Activated CD4-positive, alpha-beta memory T cell treated with anti-CD3 and anti-CD28 coated beads, Interleukin-2, amount 10 ng/mL, durations not matched to agents 7 days and 5 days (primary cell): ENCODE measurements at regions not wholly inside any gene's neighbourhood (a gene's known extent, or its start where the extent isn't known, plus 50 kb on each side); places are given as distances from the start of the nearest gene placed in this dataset.
"Not testable (repeated sequence)": the region's sequence is repeated elsewhere in the genome, so short reads cannot be mapped to it uniquely, and the experiment has no call there.

ENCODE experiments used
- CTCF ChIA-PET: fragments of 350-600 bp; sonication (Branson Sonifier 250); formaldehyde crosslinking; loops from one replicate; lab custom pipeline; 2021; ENCODE audit warnings: antibody characterized with exemption, inconsistent platforms; lab: Charles Lee
- POLR2A ChIA-PET: fragments of 350-600 bp; sonication (Branson Sonifier 250); formaldehyde crosslinking; loops from one replicate; lab custom pipeline; 2021; ENCODE audit warnings: antibody characterized with exemption; lab: Charles Lee
- DNase-seq: peaks from one replicate; pipeline ENCODE4 v3.0.0-alpha.2; 2020
- H3K27ac Mint-ChIP-seq: one replicate; pipeline ENCODE4 v1.8.0; 2021; ENCODE audit warnings: mild to moderate bottlenecking, mixed read lengths
- H3K27me3 Mint-ChIP-seq: one replicate; pipeline ENCODE4 v1.8.0; 2021; ENCODE audit warnings: mixed read lengths
- H3K36me3 Mint-ChIP-seq: one replicate; pipeline ENCODE4 v1.8.0; 2021; ENCODE audit warnings: low read depth, mixed read lengths
- H3K4me1 Mint-ChIP-seq: one replicate; pipeline ENCODE4 v1.8.0; 2021; ENCODE audit warnings: mixed read lengths
- H3K4me3 Mint-ChIP-seq: one replicate; pipeline ENCODE4 v1.8.0; 2021; ENCODE audit warnings: mild to moderate bottlenecking, mixed read lengths
- H3K9me3 Mint-ChIP-seq: one replicate; pipeline ENCODE4 v1.8.0; 2021; ENCODE audit warnings: mixed read lengths

- DNase-seq, H3K9me3 Mint-ChIP-seq, H3K36me3 Mint-ChIP-seq, H3K27me3 Mint-ChIP-seq, CTCF ChIA-PET, H3K4me3 Mint-ChIP-seq, POLR2A ChIA-PET, H3K4me1 Mint-ChIP-seq, H3K27ac Mint-ChIP-seq: not testable (repeated sequence)
These were observed 5442.0 kb upstream of the TPTE start for GRCh38 chr21:5079361-5079760.

- CTCF ChIA-PET, H3K9me3 Mint-ChIP-seq: not testable (repeated sequence)
These were observed 5441.4 kb upstream of the TPTE start for GRCh38 chr21:5080015-5080414.

GRCh38 chr21:5084246-5084645 is 5437.1 kb upstream of the TPTE start:
- H3K4me1 Mint-ChIP-seq, DNase-seq, H3K27me3 Mint-ChIP-seq, H3K27ac Mint-ChIP-seq, POLR2A ChIA-PET, CTCF ChIA-PET, H3K4me3 Mint-ChIP-seq, H3K9me3 Mint-ChIP-seq, H3K36me3 Mint-ChIP-seq: not testable (repeated sequence)

More at GRCh38 chr21:5080015-5080414, 5441.4 kb upstream of the TPTE start:
- H3K36me3 Mint-ChIP-seq, H3K27ac Mint-ChIP-seq, DNase-seq, POLR2A ChIA-PET, H3K27me3 Mint-ChIP-seq, H3K4me1 Mint-ChIP-seq, H3K4me3 Mint-ChIP-seq: not testable (repeated sequence)

GRCh38 chr21:5085456-5085855 is 5435.9 kb upstream of the TPTE start:
- H3K36me3 Mint-ChIP-seq, H3K4me1 Mint-ChIP-seq, H3K4me3 Mint-ChIP-seq, CTCF ChIA-PET, H3K27me3 Mint-ChIP-seq, DNase-seq, H3K27ac Mint-ChIP-seq, H3K9me3 Mint-ChIP-seq, POLR2A ChIA-PET: not testable (repeated sequence)

DNA sequence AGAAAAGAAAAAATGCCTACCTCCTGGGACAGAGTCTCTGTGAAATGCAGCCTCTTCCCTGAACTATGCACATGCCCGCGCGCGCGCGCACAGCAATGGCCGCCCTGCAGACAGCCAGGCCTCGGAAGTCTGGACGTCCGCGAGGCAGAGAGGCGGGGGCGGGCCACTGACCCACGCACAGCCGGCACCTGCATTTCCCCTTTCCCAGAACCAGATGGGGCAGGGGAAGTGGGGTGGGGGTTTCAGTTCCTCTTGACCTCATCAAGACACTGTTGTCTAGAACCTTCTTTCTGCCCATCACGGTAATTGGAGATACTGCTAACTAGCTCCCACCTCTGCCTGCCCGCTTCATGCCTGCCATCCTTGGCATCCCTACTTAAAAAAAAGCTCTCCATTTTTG is 5435.0 kb upstream of the TPTE start:
- H3K9me3 Mint-ChIP-seq, POLR2A ChIA-PET, H3K4me1 Mint-ChIP-seq: not testable (repeated sequence)

DNA sequence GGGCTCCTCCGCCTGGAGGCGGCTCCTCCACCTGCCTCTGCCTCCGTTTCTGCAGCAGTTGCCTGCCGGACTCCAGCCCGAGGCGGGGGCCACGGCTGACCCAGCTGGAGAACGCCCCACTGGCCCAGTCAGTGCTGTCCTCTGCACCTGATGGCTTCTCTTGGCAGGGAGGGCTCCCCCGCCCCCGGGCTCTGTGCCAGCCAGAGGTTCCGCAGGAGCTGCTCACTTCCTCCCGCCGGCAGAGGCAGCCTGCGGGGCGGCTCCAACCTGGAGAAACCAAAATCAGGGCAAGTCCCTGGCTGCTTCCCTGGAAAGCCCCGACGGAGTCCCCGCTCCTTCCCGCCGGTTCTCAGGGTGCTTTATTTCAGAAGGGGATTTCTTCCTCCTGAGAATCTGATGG is 5432.6 kb upstream of the TPTE start:
- DNase-seq, H3K27me3 Mint-ChIP-seq, POLR2A ChIA-PET, H3K4me1 Mint-ChIP-seq, H3K27ac Mint-ChIP-seq, H3K36me3 Mint-ChIP-seq, CTCF ChIA-PET, H3K9me3 Mint-ChIP-seq, H3K4me3 Mint-ChIP-seq: not testable (repeated sequence)

More for the DNA sequence above, 5435.0 kb upstream of the TPTE start:
- DNase-seq, H3K4me3 Mint-ChIP-seq, H3K27me3 Mint-ChIP-seq, H3K36me3 Mint-ChIP-seq, CTCF ChIA-PET, H3K27ac Mint-ChIP-seq: not testable (repeated sequence)

DNA sequence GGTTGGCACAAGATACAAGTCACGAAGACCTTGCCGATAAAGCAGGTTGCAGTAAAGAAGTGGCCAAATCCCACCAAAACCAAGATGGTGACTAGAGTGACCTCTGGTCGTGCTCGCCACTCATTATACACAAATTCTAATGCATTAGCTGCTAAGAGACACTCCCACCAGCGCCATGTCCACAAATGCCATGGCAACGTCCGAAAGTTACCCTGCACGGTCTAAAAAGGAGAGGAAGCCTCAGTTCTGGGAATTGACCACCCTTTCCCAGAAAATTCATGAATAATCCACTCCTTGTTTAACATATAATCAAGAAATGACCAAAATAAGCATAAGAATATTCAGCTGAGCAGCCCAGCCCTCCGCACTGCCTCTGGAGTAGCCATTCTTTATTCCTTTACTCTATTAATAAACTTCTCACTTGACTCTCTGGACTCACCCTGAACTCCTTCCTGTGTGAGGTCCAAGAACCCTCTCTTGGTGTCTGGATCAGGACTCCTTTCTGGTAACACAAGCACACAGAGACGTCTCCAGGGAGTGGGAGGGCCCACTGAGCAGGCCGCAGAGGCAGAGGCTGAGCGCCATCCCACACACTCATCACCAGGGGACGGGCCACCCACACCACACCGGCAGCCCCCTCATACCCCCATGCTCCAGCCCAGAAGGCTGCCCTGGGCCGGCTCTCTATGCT is 5431.8 kb upstream of the TPTE start:
- H3K27me3 Mint-ChIP-seq, CTCF ChIA-PET, H3K4me1 Mint-ChIP-seq, DNase-seq, H3K36me3 Mint-ChIP-seq, H3K9me3 Mint-ChIP-seq, H3K4me3 Mint-ChIP-seq, POLR2A ChIA-PET, H3K27ac Mint-ChIP-seq: not testable (repeated sequence)

DNA sequence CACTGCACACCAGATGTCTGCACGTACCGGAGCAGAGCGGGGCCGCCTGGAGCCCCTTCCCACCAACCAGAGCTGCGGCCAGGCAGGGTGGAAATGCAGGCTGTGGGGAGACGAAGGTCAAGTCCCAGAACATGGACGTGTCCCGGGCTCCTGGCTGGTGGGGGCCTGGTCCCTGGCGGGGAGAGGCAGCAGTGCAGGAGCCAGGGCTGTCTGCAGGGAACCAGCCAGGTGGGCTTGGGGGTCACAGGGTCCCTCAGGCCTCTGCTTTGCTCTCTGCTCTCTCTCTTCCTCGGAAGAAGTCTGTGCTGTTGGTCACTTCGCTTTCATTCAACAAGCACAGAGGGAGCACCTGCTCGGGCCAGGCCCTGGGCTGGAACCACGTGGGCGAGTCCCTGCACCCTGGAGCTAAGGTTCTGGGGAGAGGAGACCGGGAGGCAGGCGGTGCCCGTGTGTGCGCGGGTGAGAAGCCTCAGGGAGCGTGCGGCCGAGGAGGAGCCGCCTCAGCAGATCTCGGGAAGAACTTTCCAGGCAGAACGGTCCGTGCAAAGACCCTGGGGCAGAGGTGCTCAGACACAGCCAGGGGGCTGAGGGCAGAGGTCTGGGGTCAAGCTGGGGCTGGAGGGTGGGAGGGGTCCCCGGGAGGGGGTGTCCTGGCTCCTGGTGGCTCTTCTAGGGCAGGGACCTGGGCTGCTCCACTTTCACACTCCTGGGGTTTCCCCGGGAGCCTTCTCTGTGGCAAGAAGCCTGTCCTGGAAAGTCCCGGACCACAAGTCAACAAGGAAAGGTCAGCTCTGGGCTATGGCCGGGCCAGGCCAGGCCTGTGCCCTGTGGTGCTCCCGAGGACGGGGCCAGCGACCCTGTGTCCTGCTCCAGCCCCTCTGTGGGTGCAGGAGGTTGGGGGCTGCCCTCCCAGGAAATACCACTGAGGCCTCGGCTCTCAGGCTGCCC is 5431.0 kb upstream of the TPTE start:
- CTCF ChIA-PET, H3K27ac Mint-ChIP-seq, DNase-seq, H3K4me1 Mint-ChIP-seq, H3K9me3 Mint-ChIP-seq, H3K27me3 Mint-ChIP-seq, H3K4me3 Mint-ChIP-seq, POLR2A ChIA-PET, H3K36me3 Mint-ChIP-seq: not testable (repeated sequence)

DNA sequence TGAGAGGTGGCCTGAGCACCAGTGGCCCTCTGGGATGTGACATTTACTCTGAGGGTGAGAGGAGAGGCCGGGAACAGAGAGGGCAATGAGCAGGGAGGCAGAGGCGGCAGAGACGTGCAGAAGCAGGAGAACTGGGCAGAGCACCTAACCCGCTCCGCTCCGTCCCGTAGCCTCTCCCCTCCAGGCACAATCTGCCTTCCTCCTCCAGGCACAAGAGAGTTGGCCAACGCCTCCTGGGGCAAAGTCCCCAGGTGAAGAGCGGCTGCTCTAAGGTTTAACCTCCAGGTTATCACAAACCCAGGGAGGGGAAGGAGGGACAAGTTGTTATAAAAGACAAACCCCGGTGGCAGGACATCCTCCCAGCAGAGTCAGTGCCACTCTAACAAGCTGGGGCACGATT is 5430.1 kb upstream of the TPTE start:
- H3K4me3 Mint-ChIP-seq, H3K9me3 Mint-ChIP-seq, CTCF ChIA-PET, H3K27me3 Mint-ChIP-seq, H3K36me3 Mint-ChIP-seq, DNase-seq, H3K27ac Mint-ChIP-seq, H3K4me1 Mint-ChIP-seq, POLR2A ChIA-PET: not testable (repeated sequence)

- CTCF ChIA-PET, H3K4me3 Mint-ChIP-seq, H3K36me3 Mint-ChIP-seq, H3K9me3 Mint-ChIP-seq, H3K4me1 Mint-ChIP-seq, DNase-seq, POLR2A ChIA-PET, H3K27me3 Mint-ChIP-seq, H3K27ac Mint-ChIP-seq: not testable (repeated sequence)
These were observed 5425.8 kb upstream of the TPTE start for GRCh38 chr21:5095628-5096027.

GRCh38 chr21:5098010-5098743 is 5423.2 kb upstream of the TPTE start:
- H3K4me1 Mint-ChIP-seq, H3K36me3 Mint-ChIP-seq, POLR2A ChIA-PET, DNase-seq, CTCF ChIA-PET, H3K9me3 Mint-ChIP-seq, H3K4me3 Mint-ChIP-seq, H3K27me3 Mint-ChIP-seq, H3K27ac Mint-ChIP-seq: not testable (repeated sequence)

DNA sequence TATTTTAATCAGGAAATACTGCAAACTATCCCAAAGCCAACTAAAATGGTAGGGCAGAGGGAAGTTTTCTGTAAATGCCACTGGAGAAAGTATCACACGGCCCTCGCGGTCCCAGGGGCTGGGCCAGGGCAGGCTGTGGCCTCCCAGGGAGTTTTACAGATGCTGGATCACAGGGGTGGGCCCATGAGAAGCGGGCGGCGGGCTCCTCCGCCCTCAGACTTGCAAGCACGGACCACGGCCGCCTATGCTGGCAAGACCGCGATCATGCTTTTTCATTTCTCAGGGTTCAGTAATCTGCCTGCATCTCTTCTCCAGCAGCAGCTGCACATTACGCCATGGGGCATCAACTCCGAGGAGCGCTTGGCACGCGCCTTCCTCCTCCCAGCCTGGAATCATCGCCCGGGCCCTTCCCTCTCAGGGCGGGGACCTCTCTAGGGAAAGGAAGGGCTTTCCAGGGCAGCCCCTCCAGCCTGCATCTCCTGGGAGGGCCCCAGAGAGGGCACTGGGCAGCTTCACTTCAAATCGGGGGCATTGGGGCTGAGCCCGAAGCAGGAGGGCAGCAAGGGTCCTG is 5420.7 kb upstream of the TPTE start:
- H3K27ac Mint-ChIP-seq, POLR2A ChIA-PET, CTCF ChIA-PET, H3K4me1 Mint-ChIP-seq, DNase-seq, H3K9me3 Mint-ChIP-seq, H3K27me3 Mint-ChIP-seq, H3K36me3 Mint-ChIP-seq, H3K4me3 Mint-ChIP-seq: not testable (repeated sequence)

DNA sequence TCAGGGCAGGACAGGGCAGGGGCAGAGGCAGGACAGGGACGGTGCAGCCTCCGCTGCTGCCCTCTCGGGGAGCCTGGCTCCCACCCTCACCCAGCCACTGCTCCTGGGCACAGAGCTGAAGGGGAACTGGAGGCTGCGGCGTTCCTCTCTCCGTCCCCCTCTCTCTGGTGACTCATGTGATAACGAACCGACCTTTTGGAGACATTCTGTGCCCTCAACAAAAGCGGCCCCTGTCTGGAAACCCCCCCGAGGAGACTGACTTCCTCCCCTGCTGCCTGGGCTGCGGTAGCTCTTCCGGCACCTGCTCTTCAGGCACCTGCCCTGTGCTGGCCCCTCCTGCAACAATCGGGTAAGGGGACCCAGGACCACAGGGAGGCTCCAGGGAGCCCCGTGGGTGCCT is 5419.6 kb upstream of the TPTE start:
- H3K27me3 Mint-ChIP-seq, H3K9me3 Mint-ChIP-seq, POLR2A ChIA-PET, CTCF ChIA-PET, H3K36me3 Mint-ChIP-seq, H3K4me1 Mint-ChIP-seq: not testable (repeated sequence)
- peak; percentile 77 for DNase-seq
- peak overlapping the region; percentile 68 for H3K27ac Mint-ChIP-seq
- H3K4me3 Mint-ChIP-seq, result peak overlapping the region; percentile 58
